IMR-90 (cell line): ENCODE measurements at regions not wholly inside any gene's neighbourhood (a gene's known extent, or its start where the extent isn't known, plus 50 kb on each side); places are given as distances from the start of the nearest gene placed in this dataset.

Source experiments
- ATAC-seq: fragments of 200-7000 bp; cut with Tn5 transposase; 2 replicates; pipeline ENCODE4 v1.9.1; 2020; ENCODE audit warnings: low read depth, mild to moderate bottlenecking, moderate library complexity
- BruUV-seq: library from RNA; stranded (reverse); fragments of 400-500 nt; replicated peaks from 2 replicates; lab custom pipeline; 2021; lab: Mats Ljungman, UMichigan
- CTCF ChIA-PET: fragments of 300-600 bp; formaldehyde crosslinking; extraction: SDS; loops from one replicate; lab custom pipeline; 2021; ENCODE audit warnings: antibody characterized with exemption; lab: Yijun Ruan, JAX
- POLR2A ChIA-PET: fragments of 300-600 bp; sonication (Branson Sonifier 250); formaldehyde crosslinking; loops from one replicate; lab custom pipeline; 2022; ENCODE audit warnings: antibody characterized with exemption; ENCODE audit not compliant: unreplicated experiment; lab: Charles Lee
- DNase-seq: peaks from one replicate; pipeline ENCODE4 v3.0.0; 2013
- H2AFZ ChIP-seq: replicated peaks from 2 replicates; pipeline ENCODE3; 2013; ENCODE audit warnings: low read length, mild to moderate bottlenecking; ENCODE audit not compliant: poor library complexity
- H2AK5ac ChIP-seq: 2 replicates; pipeline ENCODE4 v1.6.1; 2013; ENCODE audit warnings: low read depth, low read length, inconsistent platforms
- H2AK9ac ChIP-seq: replicated peaks from 2 replicates; pipeline ENCODE3; 2013; ENCODE audit warnings: mild to moderate bottlenecking, low read depth, low read length, moderate library complexity; ENCODE audit not compliant: poor library complexity
- H2BK120ac ChIP-seq: 2 replicates; pipeline ENCODE4 v1.6.1; 2013; ENCODE audit warnings: low read depth, low read length, inconsistent platforms
- H2BK15ac ChIP-seq: 3 replicates; pipeline ENCODE4 v1.6.1; 2013; ENCODE audit warnings: low read depth, low read length, inconsistent platforms
- H2BK20ac ChIP-seq: 2 replicates; pipeline ENCODE4 v1.6.1; 2013; ENCODE audit warnings: low read depth, mild to moderate bottlenecking, inconsistent platforms, low read length, moderate library complexity
- H2BK5ac ChIP-seq: 2 replicates; pipeline ENCODE4 v1.6.1; 2013; ENCODE audit warnings: mild to moderate bottlenecking, low read depth, low read length, inconsistent platforms; ENCODE audit not compliant: poor library complexity, severe bottlenecking
- H3K14ac ChIP-seq: replicated peaks from 2 replicates; pipeline ENCODE4 v1.6.1; 2013; ENCODE audit warnings: low read depth, low read length, inconsistent platforms
- H3K18ac ChIP-seq: 2 replicates; pipeline ENCODE4 v1.6.1; 2013; ENCODE audit warnings: low read depth, low read length, control low read depth
- H3K23ac ChIP-seq: 2 replicates; pipeline ENCODE4 v1.6.1; 2013; ENCODE audit warnings: low read depth, low read length, inconsistent platforms
- H3K27ac ChIP-seq: 2 replicates; pipeline ENCODE4 v1.5.1; 2013; ENCODE audit warnings: mild to moderate bottlenecking, control low read depth, low read length; ENCODE audit not compliant: insufficient read depth
- H3K27me3 ChIP-seq: 2 replicates; pipeline ENCODE4 v1.6.1; 2013; ENCODE audit warnings: low read length; ENCODE audit not compliant: control insufficient read depth, insufficient read depth
- H3K36me3 ChIP-seq: 2 replicates; pipeline ENCODE4 v1.6.1; 2013; ENCODE audit warnings: low read length, mixed read lengths; ENCODE audit not compliant: control insufficient read depth, insufficient read depth
- H3K4ac ChIP-seq: 2 replicates; pipeline ENCODE4 v1.6.1; 2013; ENCODE audit warnings: low read depth, low read length, inconsistent platforms
- H3K4me1 ChIP-seq: 2 replicates; pipeline ENCODE4 v1.6.1; 2013; ENCODE audit warnings: low read length, mixed read lengths; ENCODE audit not compliant: control insufficient read depth, insufficient read depth
- H3K4me2 ChIP-seq: 2 replicates; pipeline ENCODE4 v1.6.1; 2013; ENCODE audit warnings: low read depth, mild to moderate bottlenecking, control low read depth, low read length, moderate library complexity
- H3K4me3 ChIP-seq: 2 replicates; pipeline ENCODE4 v1.5.1; 2013; ENCODE audit warnings: low read depth, mild to moderate bottlenecking, control low read depth, low read length, moderate library complexity; ENCODE audit not compliant: insufficient read depth
- H3K56ac ChIP-seq: 2 replicates; pipeline ENCODE4 v1.6.1; 2013; ENCODE audit warnings: low read length, inconsistent platforms; ENCODE audit not compliant: insufficient read depth; ENCODE audit errors: extremely low read depth
- H3K79me1 ChIP-seq, 2 experiments: 2 replicates each; pipeline ENCODE4 v1.6.1; 2013; ENCODE audit warnings: low read length in 2 of 2, inconsistent platforms in 1 of 2, low read depth in 1 of 2
- H3K9ac ChIP-seq: 2 replicates; pipeline ENCODE4 v1.6.1; 2013; ENCODE audit warnings: low read depth, low read length, control low read depth
- H3K9me1 ChIP-seq: 2 replicates; pipeline ENCODE4 v1.6.1; 2013; ENCODE audit warnings: low read length, inconsistent platforms; ENCODE audit not compliant: insufficient read depth
- H3K9me3 ChIP-seq: 2 replicates; pipeline ENCODE4 v1.6.1; 2013; ENCODE audit warnings: low read length; ENCODE audit not compliant: control insufficient read depth, insufficient read depth
- H4K20me1 ChIP-seq: 2 replicates; pipeline ENCODE4 v1.6.1; 2013; ENCODE audit warnings: low read length, inconsistent platforms; ENCODE audit not compliant: insufficient read depth
- H4K5ac ChIP-seq: 2 replicates; pipeline ENCODE4 v1.6.1; 2013; ENCODE audit warnings: mild to moderate bottlenecking, low read depth, low read length, control low read depth
- H4K8ac ChIP-seq, 2 experiments: 2 replicates each; pipeline ENCODE4 v1.6.1; 2013; ENCODE audit warnings: low read depth in 2 of 2, low read length in 2 of 2, control low read depth in 1 of 2, inconsistent platforms in 1 of 2
- H4K91ac ChIP-seq: 2 replicates; pipeline ENCODE4 v1.6.1; 2013; ENCODE audit warnings: low read depth, low read length, inconsistent platforms; ENCODE audit not compliant: insufficient read depth
- BHLHE40 ChIP-seq: fragments of 150-350 bp; IDR thresholded peaks from 2 replicates; pipeline ENCODE4 v1.6.1; 2016; ENCODE audit warnings: mild to moderate bottlenecking, low read depth, low read length
- CEBPB ChIP-seq: IDR thresholded peaks from 2 replicates; pipeline ENCODE4 v1.6.1; 2012; ENCODE audit warnings: low read depth, low read length, improper control_type of control experiment
- CHD1 ChIP-seq: IDR thresholded peaks from 2 replicates; pipeline ENCODE4 v1.6.1; 2012; ENCODE audit warnings: low read depth, low read length, improper control_type of control experiment
- FOS ChIP-seq: fragments of 150-350 bp; IDR thresholded peaks from 2 replicates; pipeline ENCODE4 v1.6.1; 2016; ENCODE audit warnings: low read depth, low read length
- MAZ ChIP-seq: IDR thresholded peaks from 2 replicates; pipeline ENCODE4 v1.6.1; 2012; ENCODE audit warnings: low read depth, mild to moderate bottlenecking, low read length, improper control_type of control experiment, moderate library complexity, borderline replicate concordance
- NFE2L2 ChIP-seq: fragments of 150-350 bp; IDR thresholded peaks from 2 replicates; pipeline ENCODE4 v1.6.1; 2016; ENCODE audit warnings: low read depth, mild to moderate bottlenecking, low read length
- POLR2A ChIP-seq: IDR thresholded peaks from 2 replicates; pipeline ENCODE4 v1.6.1; 2012; ENCODE audit warnings: mild to moderate bottlenecking, low read depth, low read length
- RCOR1 ChIP-seq: IDR thresholded peaks from 2 replicates; pipeline ENCODE4 v1.6.1; 2012; ENCODE audit warnings: mild to moderate bottlenecking, low read length, improper control_type of control experiment; ENCODE audit not compliant: insufficient replicate concordance
- RFX5 ChIP-seq: IDR thresholded peaks from 2 replicates; pipeline ENCODE4 v1.8.0; 2012; ENCODE audit warnings: low read depth, mild to moderate bottlenecking, low read length, moderate library complexity
- SMC3 ChIP-seq: fragments of 150-350 bp; IDR thresholded peaks from 2 replicates; pipeline ENCODE4 v1.6.1; 2016; ENCODE audit warnings: low read depth, mild to moderate bottlenecking, antibody characterized with exemption, low read length, moderate library complexity
- WGBS, 2 experiments: methylation state at CpG; one replicate each; pipeline versions ENCODE4 v1.1.5 to v1.1.7; 2013; ENCODE audit warnings: missing lambda C conversion rate in 2 of 2; ENCODE audit not compliant: insufficient read length in 1 of 2; ENCODE audit errors: extremely low coverage in 2 of 2; 5-methylcytosine and 5-hydroxymethylcytosine counted together
- dilution Hi-C: fragments of 300-500 bp; cut with HindIII; formaldehyde crosslinking; loops from one replicate; pipeline ENCODE4 v1.14.3; 2018; ENCODE audit warnings: low sequenced_read_pairs; ENCODE audit not compliant: unreplicated experiment
- in situ Hi-C: fragments of 300-500 bp; cut with MboI; formaldehyde crosslinking; loops from 3 replicates; pipeline ENCODE4 v1.14.3; 2019; ENCODE audit warnings: low sequenced_read_pairs, inconsistent platforms, mixed read lengths
- intact Hi-C: fragments of 100-400 bp; cut with micrococcal nuclease; formaldehyde crosslinking; loops from 2 replicates; pipeline ENCODE4 v1.10.0; 2022
- TF ChIP-seq, protein P1 (sequence below): fragments of 150-350 bp; IDR thresholded peaks from 2 replicates; pipeline ENCODE4 v1.6.1; 2017; ENCODE audit warnings: mild to moderate bottlenecking, antibody characterized with exemption, low read length, low read depth
- TF ChIP-seq, protein P2 (sequence below): fragments of 150-350 bp; IDR thresholded peaks from 2 replicates; pipeline ENCODE4 v1.6.1; 2016; ENCODE audit warnings: low read depth, mild to moderate bottlenecking, low read length, moderate library complexity, borderline replicate concordance

DNA sequence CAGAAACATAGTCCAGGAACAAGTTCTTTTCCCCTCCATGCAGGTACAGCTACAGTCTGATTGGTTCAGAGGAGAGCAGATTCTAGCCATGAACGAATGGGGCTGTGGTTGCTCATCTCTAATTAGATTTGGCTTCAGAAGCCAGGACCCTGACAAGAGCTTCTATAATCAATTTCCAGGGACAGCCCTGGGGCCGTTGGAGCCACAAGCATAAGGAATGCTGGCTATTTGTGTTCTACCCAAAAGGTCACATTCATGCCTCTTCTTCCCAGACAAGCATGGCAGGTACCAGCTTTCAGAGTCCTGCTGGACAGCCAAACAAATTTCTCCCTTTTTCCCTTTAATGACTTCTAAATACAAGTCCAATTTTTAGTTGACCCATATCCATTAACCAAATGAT is 215.5 kb upstream of the LRTM1 start:
- Histone ChIP-seq H4K8ac (no peak overlapping the region), H4K5ac (no peak overlapping the region), H3K56ac (no peak overlapping the region), H3K9ac (no peak overlapping the region), H2BK5ac (no peak overlapping the region), H3K14ac (no peak overlapping the region), H3K27ac (no peak overlapping the region), H2BK15ac (0 out of 3 replicates have a peak overlapping the region, but pooled peaks have one; percentile 31), H3K4me2 (no peak overlapping the region), H3K18ac (no peak overlapping the region), H3K79me1 (no peaks in the 10 kb centered on the region), H2BK120ac (peak overlapping the region; percentile 40; the same call in 1 of the 2 replicates), H4K91ac (0 out of 2 replicates have a peak overlapping the region, but pooled peaks have one; percentile 22), H3K4me1 (peaks cover 5% of the 10 kb centered on the region), H2AFZ (no peak overlapping the region), H3K27me3 (no peaks in the 10 kb centered on the region), H3K9me1 (peaks cover 3% of the 10 kb centered on the region; the same call in 1 of the 2 replicates), H2AK9ac (no peak overlapping the region), H3K9me3 (no peaks in the 10 kb centered on the region), H2AK5ac (no peak overlapping the region), H3K4me3 (no peak overlapping the region), H3K36me3 (no peaks in the 10 kb centered on the region), H3K4ac (peak overlapping the region; percentile 2; the same call in 1 of the 2 replicates), H2BK20ac (no peak overlapping the region; the same call in 1 of the 2 replicates), H4K20me1 (no peaks in the 10 kb centered on the region), H3K23ac (0 out of 2 replicates have a peak overlapping the region, but pooled peaks have one; percentile 17)
- ATAC-seq (no peak), DNase-seq (no peak)
- WGBS, 2 experiments, result 58% methylated on average over 2 of the region's 2 CpGs; no CpG with 5 or more reads in 1 of the 2 experiments
- intact Hi-C loops, result no loop called here
- ChIA-PET POLR2A (no interaction called here), CTCF (no interaction called here)
- no TSS peak for BruUV-seq
- dilution Hi-C loops, result no loop called here
- in situ Hi-C loops, result no loop called here
- TF ChIP-seq BHLHE40, result no peak
- TF ChIP-seq MAZ, result no peak
- TF ChIP-seq, protein P1, sequence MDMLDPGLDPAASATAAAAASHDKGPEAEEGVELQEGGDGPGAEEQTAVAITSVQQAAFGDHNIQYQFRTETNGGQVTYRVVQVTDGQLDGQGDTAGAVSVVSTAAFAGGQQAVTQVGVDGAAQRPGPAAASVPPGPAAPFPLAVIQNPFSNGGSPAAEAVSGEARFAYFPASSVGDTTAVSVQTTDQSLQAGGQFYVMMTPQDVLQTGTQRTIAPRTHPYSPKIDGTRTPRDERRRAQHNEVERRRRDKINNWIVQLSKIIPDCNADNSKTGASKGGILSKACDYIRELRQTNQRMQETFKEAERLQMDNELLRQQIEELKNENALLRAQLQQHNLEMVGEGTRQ, result no peak
- TF ChIP-seq SMC3, result no peak
- TF ChIP-seq NFE2L2, result no peak
- TF ChIP-seq FOS, result no peak
- no peak for TF ChIP-seq CHD1
- TF ChIP-seq RCOR1, result no peak
- TF ChIP-seq, protein P2, sequence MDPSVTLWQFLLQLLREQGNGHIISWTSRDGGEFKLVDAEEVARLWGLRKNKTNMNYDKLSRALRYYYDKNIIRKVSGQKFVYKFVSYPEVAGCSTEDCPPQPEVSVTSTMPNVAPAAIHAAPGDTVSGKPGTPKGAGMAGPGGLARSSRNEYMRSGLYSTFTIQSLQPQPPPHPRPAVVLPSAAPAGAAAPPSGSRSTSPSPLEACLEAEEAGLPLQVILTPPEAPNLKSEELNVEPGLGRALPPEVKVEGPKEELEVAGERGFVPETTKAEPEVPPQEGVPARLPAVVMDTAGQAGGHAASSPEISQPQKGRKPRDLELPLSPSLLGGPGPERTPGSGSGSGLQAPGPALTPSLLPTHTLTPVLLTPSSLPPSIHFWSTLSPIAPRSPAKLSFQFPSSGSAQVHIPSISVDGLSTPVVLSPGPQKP, result no peak
- TF ChIP-seq CEBPB, result no peak
- TF ChIP-seq POLR2A, result no peak
- TF ChIP-seq RFX5, result no peak
